OCI-LY3 (cell line): ENCODE measurements at regions not wholly inside any gene's neighbourhood (a gene's known extent, or its start where the extent isn't known, plus 50 kb on each side); places are given as distances from the start of the nearest gene placed in this dataset.

ENCODE experiments used
- CTCF ChIP-seq: fragments of 200-600, 300-600 bp; sonication (generic); IDR thresholded peaks from 2 replicates; pipeline ENCODE4 v1.5.1; 2014; ENCODE audit warnings: antibody characterized with exemption, low read length, low read depth
- EZH2phosphoT487 ChIP-seq: fragments of 200-600 bp; shearing (Covaris generic); IDR thresholded peaks from 2 replicates; pipeline ENCODE4 v1.6.1; 2018; ENCODE audit warnings: antibody characterized with exemption, mixed run types, low read depth

GRCh38 chr15:99916668-99917223, 183.5 kb upstream of the LYSMD4 start:
- TF ChIP-seq CTCF (no peak), EZH2phosphoT487 (no peak)
